HPDE6-E6E7 (cell line): ENCODE measurements at regions not wholly inside any gene's neighbourhood (a gene's known extent, or its start where the extent isn't known, plus 50 kb on each side); places are given as distances from the start of the nearest gene placed in this dataset.

Experiments
- DNase-seq: peaks from one replicate; pipeline ENCODE4 v3.0.0; 2011; ENCODE audit warnings: missing footprints; ENCODE audit errors: extremely low spot score

- DNase-seq: no peak
Observed at GRCh38 chr9:13597004-13597403, 317.5 kb upstream of the MPDZ start.

- DNase-seq: no peak
Observed at GRCh38 chr9:13596383-13596970, 317.0 kb upstream of the MPDZ start.

GRCh38 chr9:13590996-13591395, 311.5 kb upstream of the MPDZ start:
- DNase-seq: no peak

GRCh38 chr9:13589034-13589737, 309.7 kb upstream of the MPDZ start:
- DNase-seq: no peak

- no peak for DNase-seq
Observed at GRCh38 chr9:13588151-13589033, 308.9 kb upstream of the MPDZ start.

- no peak for DNase-seq
Observed at GRCh38 chr9:13587571-13587970, 308.1 kb upstream of the MPDZ start.

GRCh38 chr9:13586587-13587374, 307.3 kb upstream of the MPDZ start:
- DNase-seq: no peak

GRCh38 chr9:13580760-13581159, 301.3 kb upstream of the MPDZ start:
- DNase-seq: no peak

- DNase-seq: no peak
Observed at GRCh38 chr9:13580131-13580530, 300.6 kb upstream of the MPDZ start.

GRCh38 chr9:13576101-13576500, 296.6 kb upstream of the MPDZ start:
- DNase-seq: no peak

GRCh38 chr9:13575558-13575957, 296.1 kb upstream of the MPDZ start:
- DNase-seq: no peak

- no peak for DNase-seq
Observed at GRCh38 chr9:13570068-13570974, 290.8 kb upstream of the MPDZ start.

- no peak for DNase-seq
Observed at GRCh38 chr9:13569602-13570067, 290.1 kb upstream of the MPDZ start.

- DNase-seq: no peak
Observed at GRCh38 chr9:13568841-13569601, 289.5 kb upstream of the MPDZ start.

GRCh38 chr9:13568405-13568804, 288.9 kb upstream of the MPDZ start:
- DNase-seq: no peak

GRCh38 chr9:13567833-13568232, 288.3 kb upstream of the MPDZ start:
- no peak for DNase-seq

GRCh38 chr9:13557746-13558145, 278.3 kb upstream of the MPDZ start:
- DNase-seq: no peak

GRCh38 chr9:13556656-13557055, 277.2 kb upstream of the MPDZ start:
- no peak for DNase-seq

- no peak for DNase-seq
Observed at GRCh38 chr9:13555989-13556500, 276.6 kb upstream of the MPDZ start.

GRCh38 chr9:13555516-13555915, 276.0 kb upstream of the MPDZ start:
- DNase-seq: no peak
